Subcutaneous abdominal adipose tissue (tissue), 5 donors: ENCODE measurements at regions not wholly inside any gene's neighbourhood (a gene's known extent, or its start where the extent isn't known, plus 50 kb on each side); places are given as distances from the start of the nearest gene placed in this dataset.
"Not testable (repeated sequence)": the region's sequence is repeated elsewhere in the genome, so short reads cannot be mapped to it uniquely, and the experiment has no call there.

Source experiments
- H3K27ac ChIP-seq: one replicate; pipeline ENCODE4 v1.7.0; 2013; ENCODE audit warnings: low read depth, mild to moderate bottlenecking, inconsistent platforms, low read length, moderate library complexity
- H3K27me3 ChIP-seq, 5 donors: one replicate each; pipeline ENCODE4 v1.7.0; 2013; ENCODE audit warnings: low read length in 5 of 5, inconsistent platforms in 1 of 5; ENCODE audit not compliant: control insufficient read depth in 5 of 5, insufficient read depth in 4 of 5
- H3K36me3 ChIP-seq, 5 donors: one replicate each; pipeline ENCODE4 v1.7.0; 2013; ENCODE audit warnings: low read length in 5 of 5; ENCODE audit not compliant: control insufficient read depth in 5 of 5, insufficient read depth in 5 of 5
- H3K4me1 ChIP-seq, 5 donors: one replicate each; pipeline ENCODE4 v1.7.0; 2013; ENCODE audit warnings: low read length in 5 of 5, mild to moderate bottlenecking in 3 of 5, moderate library complexity in 1 of 5; ENCODE audit not compliant: control insufficient read depth in 5 of 5, insufficient read depth in 5 of 5
- H3K4me3 ChIP-seq, 5 donors: one replicate each; pipeline ENCODE4 v1.7.0; 2013; ENCODE audit warnings: low read length in 5 of 5, low read depth in 1 of 5
- H3K9ac ChIP-seq, 5 donors: one replicate each; pipeline ENCODE4 v1.7.0; 2013; ENCODE audit warnings: low read length in 5 of 5, mild to moderate bottlenecking in 4 of 5, moderate library complexity in 3 of 5
- H3K9me3 ChIP-seq, 5 donors: one replicate each; pipeline ENCODE4 v1.7.0; 2013; ENCODE audit warnings: low read length in 5 of 5; ENCODE audit not compliant: control insufficient read depth in 5 of 5
- donor health status: healthy.
- donor health status: healthy.
- donor health status: healthy.
- donor health status: healthy.
- donor health status: healthy.

GRCh38 chr6:78700991-78701390, 166.4 kb upstream of the IRAK1BP1 start:
- Histone ChIP-seq H3K4me1 (no peaks in the 10 kb centered on the region), H3K36me3 (no peaks in the 10 kb centered on the region), H3K4me3 (no peak overlapping the region), H3K9ac (no peak overlapping the region), H3K9me3 (no peaks in the 10 kb centered on the region), H3K27me3 (no peaks in the 10 kb centered on the region), H3K27ac (no peak overlapping the region)

DNA sequence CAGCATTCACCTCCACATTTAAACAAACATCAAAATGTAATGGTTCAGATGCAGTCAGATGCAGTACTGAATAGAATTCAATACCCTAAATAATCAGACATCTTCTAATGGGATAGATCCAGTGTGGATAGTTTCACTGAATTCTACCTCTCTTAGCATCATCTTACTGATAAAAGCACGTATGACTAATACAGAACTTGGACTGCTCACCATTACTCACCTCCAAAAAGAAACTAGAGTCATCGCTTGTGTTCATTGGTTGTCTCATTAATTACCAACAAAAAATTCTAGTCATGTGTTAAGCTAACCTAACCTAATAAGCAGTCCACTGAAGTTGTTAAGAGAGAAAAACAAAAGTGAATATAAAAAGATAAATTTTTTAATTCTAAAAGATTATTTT, 165.9 kb upstream of the IRAK1BP1 start:
- Histone ChIP-seq H3K27me3 (no peaks in the 10 kb centered on the region), H3K9ac (no peak overlapping the region), H3K9me3 (no peaks in the 10 kb centered on the region), H3K4me1 (no peaks in the 10 kb centered on the region), H3K4me3 (no peak overlapping the region), H3K27ac (no peak overlapping the region), H3K36me3 (no peaks in the 10 kb centered on the region)

DNA sequence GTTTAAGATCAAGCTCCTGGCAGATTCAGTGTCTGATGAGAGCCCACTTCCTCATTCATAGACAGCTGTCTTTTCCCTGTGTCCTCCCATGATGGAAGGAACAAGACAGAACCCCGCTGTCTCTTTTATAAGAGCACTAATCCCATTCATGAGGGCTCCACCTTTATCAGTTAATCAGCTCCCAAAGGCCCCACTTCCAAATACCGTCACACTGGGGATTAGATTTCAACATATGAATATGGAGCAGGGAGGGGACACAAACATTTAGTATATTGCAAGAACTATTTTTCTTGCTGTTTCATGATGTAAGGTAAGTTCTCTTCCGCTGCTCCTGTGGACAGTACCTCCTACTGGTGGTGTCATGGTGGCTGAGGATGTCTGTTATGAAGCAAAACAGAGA, 158.3 kb upstream of the IRAK1BP1 start:
- no peaks in the 10 kb centered on the region for H3K27me3 ChIP-seq
- no peak overlapping the region for H3K9ac ChIP-seq
- no peak overlapping the region for H3K27ac ChIP-seq
- no peaks in the 10 kb centered on the region for H3K36me3 ChIP-seq
- H3K4me3 ChIP-seq: no peak overlapping the region
- no peaks in the 10 kb centered on the region for H3K4me1 ChIP-seq
- no peaks in the 10 kb centered on the region for H3K9me3 ChIP-seq

GRCh38 chr6:78713564-78713963, 153.8 kb upstream of the IRAK1BP1 start:
- Histone ChIP-seq H3K4me3 (no peak overlapping the region), H3K27ac (no peak overlapping the region), H3K9ac (no peak overlapping the region), H3K27me3 (no peaks in the 10 kb centered on the region), H3K36me3 (no peaks in the 10 kb centered on the region), H3K4me1 (no peaks in the 10 kb centered on the region), H3K9me3 (no peaks in the 10 kb centered on the region)

DNA sequence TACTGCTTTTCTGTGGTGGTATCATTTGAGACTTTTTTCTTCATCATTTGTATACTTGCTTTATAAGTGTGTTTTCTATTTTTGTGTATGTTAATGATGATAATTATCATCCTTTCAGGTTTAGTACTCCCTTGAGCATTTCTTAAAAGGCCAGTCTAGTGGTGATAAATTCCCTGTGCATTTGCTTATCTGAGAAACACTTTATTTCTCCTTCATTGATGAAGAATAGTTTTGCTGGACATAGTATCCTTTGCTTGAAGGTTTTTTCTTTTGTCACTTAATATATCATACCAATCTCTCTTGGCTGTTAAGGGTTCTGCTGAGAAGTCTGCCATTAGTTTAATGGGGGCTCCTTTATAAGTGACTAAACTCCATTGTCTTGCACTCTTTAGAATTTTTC, 123.2 kb upstream of the IRAK1BP1 start:
- Histone ChIP-seq H3K27ac (no peak overlapping the region), H3K9me3 (peaks cover 2 to 28% (median 8%) of the 10 kb centered on the region in 5 donors), H3K4me1 (no peaks in the 10 kb centered on the region), H3K9ac (no peak overlapping the region), H3K36me3 (no peaks in the 10 kb centered on the region), H3K27me3 (no peaks in the 10 kb centered on the region), H3K4me3 (no peak overlapping the region)

DNA sequence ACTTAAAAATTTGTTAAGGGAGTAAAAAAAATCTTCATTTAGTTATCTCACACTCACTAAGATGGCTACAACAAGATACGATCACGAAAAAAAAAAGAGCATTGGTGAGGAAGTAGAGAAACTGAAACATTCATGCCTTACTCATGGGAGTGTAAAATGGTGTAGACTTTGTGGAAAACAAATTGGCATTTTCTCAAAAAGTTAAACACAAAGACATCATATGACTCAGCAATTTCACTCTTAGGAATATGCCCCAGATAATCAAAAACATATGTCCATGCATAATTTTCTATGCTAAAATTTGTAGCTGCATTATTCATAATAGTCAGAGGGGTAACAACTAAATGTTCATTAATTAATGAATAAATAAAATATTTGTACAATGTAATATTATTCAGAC, 120.9 kb upstream of the IRAK1BP1 start:
- Histone ChIP-seq H3K36me3 (no peaks in the 10 kb centered on the region), H3K4me3 (no peak overlapping the region), H3K9ac (no peak overlapping the region), H3K4me1 (no peaks in the 10 kb centered on the region), H3K27ac (no peak overlapping the region), H3K9me3 (peaks cover 2 to 28% (median 11%) of the 10 kb centered on the region in 5 donors), H3K27me3 (no peaks in the 10 kb centered on the region)

GRCh38 chr6:78749326-78749725, 118.0 kb upstream of the IRAK1BP1 start:
- Histone ChIP-seq H3K9me3 (peaks cover 2 to 20% (median 8%) of the 10 kb centered on the region in 5 donors), H3K27me3 (no peaks in the 10 kb centered on the region), H3K36me3 (no peaks in the 10 kb centered on the region), H3K4me1 (no peaks in the 10 kb centered on the region), H3K9ac (no peak overlapping the region), H3K27ac (no peak overlapping the region), H3K4me3 (no peak overlapping the region)

DNA sequence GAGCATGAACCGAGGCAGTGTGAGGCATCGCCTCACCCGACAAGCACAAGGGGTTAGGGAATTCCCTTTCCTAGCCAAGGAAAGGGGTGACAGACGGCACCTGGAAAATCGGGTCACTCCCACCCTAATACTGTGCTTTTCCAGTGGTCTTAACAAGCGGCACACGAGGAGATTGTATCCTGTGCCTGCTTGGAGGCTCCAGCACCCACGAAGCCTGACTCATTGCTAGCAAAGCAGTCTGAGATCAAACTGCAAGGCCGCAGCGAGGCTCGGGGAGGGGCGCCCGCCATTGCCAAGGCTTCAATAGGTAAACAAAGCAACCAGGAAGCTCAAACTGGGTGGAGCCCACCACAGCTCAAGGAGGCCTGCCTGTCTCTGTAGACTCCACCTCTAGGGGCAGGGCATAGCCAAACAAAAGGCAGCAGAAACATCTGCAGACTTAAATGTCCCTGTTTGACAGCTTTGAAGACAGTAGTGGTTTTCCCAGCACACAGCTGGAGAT, 109.0 kb upstream of the IRAK1BP1 start:
- not testable (repeated sequence) for H3K9ac ChIP-seq, H3K4me3 ChIP-seq, H3K4me1 ChIP-seq, H3K9me3 ChIP-seq, H3K27ac ChIP-seq, H3K27me3 ChIP-seq, H3K36me3 ChIP-seq

- Histone ChIP-seq H3K9me3 (no peaks in the 10 kb centered on the region), H3K36me3 (no peaks in the 10 kb centered on the region), H3K27me3 (no peaks in the 10 kb centered on the region), H3K9ac (no peak overlapping the region), H3K27ac (no peak overlapping the region), H3K4me3 (no peak overlapping the region), H3K4me1 (no peaks in the 10 kb centered on the region)
These were observed 99.1 kb upstream of the IRAK1BP1 start for GRCh38 chr6:78768271-78768670.

DNA sequence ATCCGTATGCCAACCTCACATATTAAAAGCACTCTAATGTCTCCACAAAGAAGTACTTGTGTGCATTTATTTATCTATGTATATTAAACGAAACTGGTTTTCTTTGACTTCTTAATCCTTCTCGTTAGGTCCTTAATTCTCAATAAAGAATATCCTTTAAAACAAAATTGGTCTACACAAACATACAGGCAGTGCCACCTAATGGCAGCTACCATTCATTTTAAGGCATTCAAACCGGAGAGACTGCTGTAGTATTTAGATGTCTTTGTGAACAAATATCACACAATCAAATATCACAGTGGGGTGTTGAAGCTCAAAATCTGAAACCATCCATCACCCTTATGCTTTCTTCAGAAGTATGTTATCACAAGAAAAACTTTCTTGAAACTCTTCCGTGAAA, 96.6 kb upstream of the IRAK1BP1 start:
- H3K9me3 ChIP-seq: no peaks in the 10 kb centered on the region
- no peaks in the 10 kb centered on the region for H3K36me3 ChIP-seq
- H3K9ac ChIP-seq: no peak overlapping the region
- H3K27me3 ChIP-seq: no peaks in the 10 kb centered on the region
- no peaks in the 10 kb centered on the region for H3K4me1 ChIP-seq
- no peak overlapping the region for H3K27ac ChIP-seq
- H3K4me3 ChIP-seq: no peak overlapping the region

DNA sequence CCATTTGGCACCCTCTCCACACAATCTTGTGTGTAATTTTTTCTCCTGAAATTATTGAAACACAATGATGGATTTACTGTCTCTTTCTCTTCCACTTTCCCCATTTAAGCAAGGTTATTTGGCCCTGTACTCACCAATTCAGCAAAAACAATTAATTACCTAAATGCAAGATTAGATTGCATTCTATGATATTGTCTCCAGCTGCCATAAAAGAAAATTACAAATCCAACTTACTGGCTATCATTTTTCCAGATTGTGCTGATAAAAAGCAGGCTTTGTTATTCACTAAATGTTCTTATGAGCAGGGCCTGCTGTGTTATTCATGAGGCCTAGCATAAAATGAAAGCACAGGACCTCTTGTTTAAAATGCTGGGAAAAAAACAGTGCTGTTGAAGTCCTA, 95.8 kb upstream of the IRAK1BP1 start:
- H3K27me3 ChIP-seq: no peaks in the 10 kb centered on the region

More for the DNA sequence above, 95.8 kb upstream of the IRAK1BP1 start:
- H3K4me3 ChIP-seq: no peak overlapping the region
- H3K36me3 ChIP-seq: no peaks in the 10 kb centered on the region
- H3K27ac ChIP-seq: no peak overlapping the region
- no peaks in the 10 kb centered on the region for H3K4me1 ChIP-seq
- H3K9me3 ChIP-seq: no peaks in the 10 kb centered on the region
- no peak overlapping the region for H3K9ac ChIP-seq
